HG03196 (cell line): ENCODE measurements at regions not wholly inside any gene's neighbourhood (a gene's known extent, or its start where the extent isn't known, plus 50 kb on each side); places are given as distances from the start of the nearest gene placed in this dataset.

Source experiments
- ATAC-seq: cut with Tn5 transposase; IDR thresholded peaks from one replicate; pipeline ENCODE4 v1.9.1; 2021; ENCODE audit not compliant: unreplicated experiment

GRCh38 chr6:163804991-163805390 is 390.5 kb downstream of the QKI start:
- no peak for ATAC-seq

- ATAC-seq: no peak
These were observed 387.7 kb downstream of the QKI start for GRCh38 chr6:163802267-163802666.

- ATAC-seq: no peak
These were observed 382.9 kb downstream of the QKI start for GRCh38 chr6:163797296-163797845.

GRCh38 chr6:163793011-163793983 is 378.8 kb downstream of the QKI start:
- ATAC-seq: peak; percentile 77

GRCh38 chr6:163790266-163790840 is 375.8 kb downstream of the QKI start:
- no peak for ATAC-seq

GRCh38 chr6:163789199-163789810 is 374.8 kb downstream of the QKI start:
- no peak for ATAC-seq

- no peak for ATAC-seq
These were observed 372.6 kb downstream of the QKI start for GRCh38 chr6:163786995-163787671.

- ATAC-seq: peak; percentile 92
These were observed 368.0 kb downstream of the QKI start for GRCh38 chr6:163782436-163783003.

GRCh38 chr6:163780994-163781393 is 366.5 kb downstream of the QKI start:
- no peak for ATAC-seq

- ATAC-seq: no peak
These were observed 365.3 kb downstream of the QKI start for GRCh38 chr6:163779727-163780284.

- no peak for ATAC-seq
These were observed 363.2 kb downstream of the QKI start for GRCh38 chr6:163777716-163778115.

- ATAC-seq: no peak
These were observed 362.6 kb downstream of the QKI start for GRCh38 chr6:163776906-163777686.

GRCh38 chr6:163776196-163776905 is 361.8 kb downstream of the QKI start:
- ATAC-seq: no peak

GRCh38 chr6:163775313-163775712 is 360.8 kb downstream of the QKI start:
- no peak for ATAC-seq

- ATAC-seq: no peak
These were observed 360.0 kb downstream of the QKI start for GRCh38 chr6:163774485-163774884.

GRCh38 chr6:163773646-163774045 is 359.1 kb downstream of the QKI start:
- no peak for ATAC-seq

- no peak for ATAC-seq
These were observed 358.2 kb downstream of the QKI start for GRCh38 chr6:163772701-163773100.

GRCh38 chr6:163771180-163771579 is 356.7 kb downstream of the QKI start:
- ATAC-seq: no peak

GRCh38 chr6:163768905-163769304 is 354.4 kb downstream of the QKI start:
- ATAC-seq: no peak
